ENCODE measurements at regions not wholly inside any gene's neighbourhood (a gene's known extent, or its start where the extent isn't known, plus 50 kb on each side); places are given as distances from the start of the nearest gene placed in this dataset.

GRCh38 chr11:134758342-134758931 is 346.4 kb upstream of the B3GAT1 start (continued):
- TF ChIP-seq REST (IDR thresholded peaks at IDR 0.05; ENCODE audit: low read depth), result no peak
- TF ChIP-seq FOSL1 (IDR thresholded peaks at IDR 0.05; ENCODE audit: low read depth), result no peak
- TF ChIP-seq YY1 (IDR thresholded peaks at IDR 0.05; ENCODE audit: extremely low read depth, insufficient replicate concordance, low read depth, low read length), result no peak
- TF ChIP-seq ZNF274 (IDR thresholded peaks at IDR 0.05; ENCODE audit: low read depth, low read length), result no peak
- TF ChIP-seq JUND (IDR thresholded peaks at IDR 0.05), result no peak
- TF ChIP-seq ATF3 (IDR thresholded peaks at IDR 0.05), result no peak
- TF ChIP-seq ZFX (IDR thresholded peaks at IDR 0.05), result no peak
- TF ChIP-seq CEBPB (IDR thresholded peaks at IDR 0.05; ENCODE audit: low read depth), result no peak
- TF ChIP-seq, protein P1, sequence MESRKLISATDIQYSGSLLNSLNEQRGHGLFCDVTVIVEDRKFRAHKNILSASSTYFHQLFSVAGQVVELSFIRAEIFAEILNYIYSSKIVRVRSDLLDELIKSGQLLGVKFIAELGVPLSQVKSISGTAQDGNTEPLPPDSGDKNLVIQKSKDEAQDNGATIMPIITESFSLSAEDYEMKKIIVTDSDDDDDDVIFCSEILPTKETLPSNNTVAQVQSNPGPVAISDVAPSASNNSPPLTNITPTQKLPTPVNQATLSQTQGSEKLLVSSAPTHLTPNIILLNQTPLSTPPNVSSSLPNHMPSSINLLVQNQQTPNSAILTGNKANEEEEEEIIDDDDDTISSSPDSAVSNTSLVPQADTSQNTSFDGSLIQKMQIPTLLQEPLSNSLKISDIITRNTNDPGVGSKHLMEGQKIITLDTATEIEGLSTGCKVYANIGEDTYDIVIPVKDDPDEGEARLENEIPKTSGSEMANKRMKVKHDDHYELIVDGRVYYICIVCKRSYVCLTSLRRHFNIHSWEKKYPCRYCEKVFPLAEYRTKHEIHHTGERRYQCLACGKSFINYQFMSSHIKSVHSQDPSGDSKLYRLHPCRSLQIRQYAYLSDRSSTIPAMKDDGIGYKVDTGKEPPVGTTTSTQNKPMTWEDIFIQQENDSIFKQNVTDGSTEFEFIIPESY (IDR thresholded peaks at IDR 0.05; ENCODE audit: extremely low read depth, insufficient replicate concordance, low read length), result no peak
- no peak for TF ChIP-seq CBX3 (IDR thresholded peaks at IDR 0.05; ENCODE audit: low read depth)

All from HCT116 (cell line).